ENCODE measurements at regions not wholly inside any gene's neighbourhood (a gene's known extent, or its start where the extent isn't known, plus 50 kb on each side); places are given as distances from the start of the nearest gene placed in this dataset.
A peak's percentile ranks its signal among the peaks of the same experiment; 100 is the strongest.

DNA sequence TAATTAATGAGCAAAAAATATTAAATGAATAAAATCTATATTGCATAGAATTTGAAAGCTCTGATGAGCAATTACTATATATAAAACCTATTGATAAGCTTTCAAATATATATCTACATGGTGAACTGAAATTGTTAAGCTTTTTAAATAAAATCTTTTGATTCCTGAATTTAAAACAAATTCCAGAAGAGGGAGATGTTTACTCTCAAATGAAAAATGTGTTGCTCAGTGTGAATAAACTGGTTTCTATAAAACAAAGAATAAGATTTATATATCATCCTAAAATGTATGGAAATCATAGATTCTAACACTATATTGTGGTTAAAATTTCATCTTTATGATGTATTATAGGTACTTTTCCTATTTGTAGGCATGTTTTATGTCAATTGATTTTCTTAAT is 171.5 kb upstream of the SLITRK6 start:
- no peak overlapping the region for H3K27ac ChIP-seq
- peak; percentile 37 for TF ChIP-seq CTCF (conservative IDR thresholded peaks at IDR 0.05)

DNA sequence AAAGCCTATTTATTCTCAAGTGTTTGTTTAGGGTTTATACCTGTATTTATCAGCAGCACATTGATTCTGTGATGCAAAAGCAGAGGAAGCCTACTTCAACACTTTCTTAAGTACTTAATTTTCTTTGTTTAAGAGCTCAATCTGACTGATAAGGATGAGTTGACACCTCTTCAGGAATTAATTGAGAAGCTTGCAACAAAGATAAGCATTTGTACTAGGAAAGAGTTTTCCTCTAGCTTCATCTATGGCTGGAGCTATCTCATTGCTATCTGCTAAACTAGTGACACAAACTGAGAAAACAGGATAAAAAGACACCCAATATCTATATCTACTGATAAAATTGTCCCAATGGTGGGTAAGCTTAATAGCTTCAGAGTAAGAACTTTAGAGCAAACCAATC is 170.1 kb upstream of the SLITRK6 start:
- TF ChIP-seq CTCF (conservative IDR thresholded peaks at IDR 0.05): no peak
- H3K27ac ChIP-seq: no peak overlapping the region

DNA sequence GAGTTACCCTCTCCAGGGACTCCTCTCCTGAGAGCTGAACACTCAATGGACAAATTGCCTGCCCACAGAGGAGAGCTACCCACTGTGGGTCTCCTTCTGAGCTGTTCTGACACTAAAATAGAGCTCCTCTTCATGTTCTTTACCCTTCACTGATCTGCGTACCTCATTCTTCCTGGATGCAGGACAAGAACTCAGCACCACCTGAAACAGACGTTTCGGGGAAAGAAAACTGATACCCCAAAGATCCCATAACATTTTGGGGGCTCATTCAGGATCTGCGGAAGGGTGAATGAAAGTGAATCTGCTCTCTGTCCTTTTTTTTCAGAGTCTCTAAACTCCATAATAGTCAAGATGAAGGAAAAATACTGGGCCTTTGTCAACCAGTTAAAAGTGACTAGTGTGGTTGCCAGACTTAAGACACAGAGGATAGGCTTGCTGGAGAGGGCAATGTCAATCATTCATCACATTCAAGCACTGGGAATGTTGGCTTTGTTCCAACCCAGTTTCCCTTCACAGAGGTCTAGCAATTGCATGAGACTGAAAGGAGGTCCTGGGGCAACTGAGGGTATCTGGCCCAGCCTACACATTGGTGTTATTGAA is 136.7 kb upstream of the SLITRK6 start:
- H3K27ac ChIP-seq: no peak overlapping the region
- TF ChIP-seq CTCF (conservative IDR thresholded peaks at IDR 0.05): no peak

GRCh38 chr13:85930108-85930507 is 130.9 kb upstream of the SLITRK6 start:
- no peak for TF ChIP-seq CTCF (conservative IDR thresholded peaks at IDR 0.05)
- no peak overlapping the region for H3K27ac ChIP-seq

DNA sequence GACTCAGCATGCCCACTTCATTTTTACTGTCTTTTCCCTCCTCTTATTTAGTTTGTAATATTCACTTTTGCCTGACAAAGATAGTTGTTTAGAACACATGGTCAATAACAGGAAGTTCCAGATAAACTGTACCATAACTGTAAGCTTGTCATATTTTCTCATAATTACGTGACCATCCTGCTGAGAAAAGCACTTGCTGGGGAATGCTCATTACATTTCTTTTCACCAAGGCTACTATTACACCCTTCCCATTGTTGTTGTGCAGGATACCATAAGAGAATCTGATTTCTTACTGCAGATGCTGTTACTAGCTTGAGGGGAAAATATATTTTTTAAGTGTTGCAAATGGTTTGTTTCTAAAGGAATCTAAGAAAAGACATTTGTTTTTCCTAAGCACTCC is 111.7 kb upstream of the SLITRK6 start:
- no peak for TF ChIP-seq CTCF (conservative IDR thresholded peaks at IDR 0.05)

DNA sequence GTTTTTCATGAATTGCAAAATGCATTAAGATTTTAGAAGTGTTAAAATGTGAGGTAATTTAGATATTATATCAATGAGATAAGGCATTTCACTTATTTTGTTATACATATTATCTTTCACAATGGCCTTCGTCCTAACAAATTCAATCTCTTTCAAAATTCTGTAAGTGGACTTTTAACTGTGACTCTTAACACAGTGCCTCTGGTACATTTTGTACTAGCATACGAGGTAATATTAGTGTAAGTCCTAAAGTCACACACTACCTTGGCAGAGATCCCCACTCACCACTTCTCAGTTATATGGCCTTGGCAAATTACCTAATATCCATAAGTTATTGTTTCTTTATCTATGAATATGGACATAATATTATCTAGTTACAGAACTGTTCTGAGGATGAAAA is 101.3 kb upstream of the SLITRK6 start:
- no peak overlapping the region for H3K27ac ChIP-seq
- no peak for TF ChIP-seq CTCF (conservative IDR thresholded peaks at IDR 0.05)

More for the DNA sequence above, 111.7 kb upstream of the SLITRK6 start:
- H3K27ac ChIP-seq: no peak overlapping the region

- TF ChIP-seq CTCF (conservative IDR thresholded peaks at IDR 0.05): peak; percentile 65
- no peak overlapping the region for H3K27ac ChIP-seq
Measured at GRCh38 chr13:85896516-85897450, 97.6 kb upstream of the SLITRK6 start.

Measured in VCaP (cell line).